NCI-H128 (cell line): ENCODE measurements at regions not wholly inside any gene's neighbourhood (a gene's known extent, or its start where the extent isn't known, plus 50 kb on each side); places are given as distances from the start of the nearest gene placed in this dataset.
"Not testable (repeated sequence)": the region's sequence is repeated elsewhere in the genome, so short reads cannot be mapped to it uniquely, and the experiment has no call there.

Source experiments
- DNase-seq: peaks from one replicate; lab custom pipeline; 2025; ENCODE audit not compliant: unreplicated experiment; lab: John Stamatoyannopoulos, UW

GRCh38 chr5:56631719-56632118 lies 183.6 kb upstream of the MAP3K1 start:
- no peak for DNase-seq

- DNase-seq = not testable (repeated sequence)
Measured at GRCh38 chr5:56628616-56629015, 186.7 kb upstream of the MAP3K1 start.

- DNase-seq = no peak
Measured at GRCh38 chr5:56625541-56625940, 189.8 kb upstream of the MAP3K1 start.

DNA sequence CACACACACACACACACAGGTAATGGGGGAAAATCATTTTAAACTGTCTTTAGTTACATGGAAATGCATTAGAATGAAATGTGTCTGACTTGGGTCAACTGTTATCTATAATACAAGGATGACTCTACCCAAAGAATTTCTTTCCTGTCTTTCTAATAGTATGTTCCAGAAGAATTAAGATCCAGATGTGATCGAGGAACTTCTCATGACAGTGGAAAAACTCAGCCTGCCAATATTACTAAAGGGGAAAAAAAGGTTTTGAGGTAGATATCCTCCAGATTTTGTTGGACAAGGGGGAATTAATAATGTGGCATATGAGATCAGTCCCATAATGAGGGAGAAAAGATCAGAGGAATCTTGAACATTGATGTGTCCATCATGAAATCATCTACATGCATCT lies 190.6 kb upstream of the MAP3K1 start:
- DNase-seq = no peak

DNA sequence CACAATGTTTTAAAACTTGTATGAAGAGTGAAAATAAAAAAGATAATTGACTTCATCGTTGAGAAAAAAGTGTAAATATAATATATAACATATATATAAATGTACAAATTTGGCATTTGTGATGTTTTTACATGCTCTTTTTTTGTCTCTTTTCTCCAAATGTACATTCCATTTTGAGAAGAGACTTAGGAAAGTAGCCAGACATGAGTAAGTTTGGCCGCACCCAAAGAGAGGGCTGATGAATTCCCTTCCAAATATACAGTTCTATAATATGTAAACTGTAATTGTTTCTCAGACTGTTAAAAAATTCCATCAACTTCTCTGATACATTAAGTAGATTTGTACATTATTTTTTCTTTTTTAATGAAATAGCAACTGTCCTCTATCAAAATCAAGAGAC lies 193.2 kb upstream of the MAP3K1 start:
- no peak for DNase-seq

- DNase-seq = no peak
Measured at GRCh38 chr5:56620903-56621677, 194.3 kb upstream of the MAP3K1 start.

DNA sequence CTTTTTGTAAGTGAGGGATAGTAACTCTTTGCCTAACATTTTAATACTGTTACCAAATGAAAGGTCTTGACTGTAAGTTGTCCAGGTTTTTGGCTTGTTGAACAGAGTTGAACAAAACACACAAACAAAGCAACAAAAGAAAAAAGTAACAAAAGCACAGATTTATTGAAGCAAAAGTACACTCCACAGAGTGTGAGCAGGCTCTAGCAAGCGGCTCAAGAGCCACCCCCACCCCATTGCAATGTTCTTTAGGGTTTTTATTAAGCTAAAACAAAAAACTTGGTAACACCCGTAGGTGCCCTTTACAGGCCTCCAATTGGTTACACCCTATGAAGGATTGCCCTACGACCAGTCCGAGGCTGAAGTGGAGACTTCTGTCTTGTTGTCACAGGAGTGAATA lies 197.4 kb upstream of the MAP3K1 start:
- DNase-seq = no peak

GRCh38 chr5:56616454-56617160 lies 198.7 kb upstream of the MAP3K1 start:
- DNase-seq = no peak

DNA sequence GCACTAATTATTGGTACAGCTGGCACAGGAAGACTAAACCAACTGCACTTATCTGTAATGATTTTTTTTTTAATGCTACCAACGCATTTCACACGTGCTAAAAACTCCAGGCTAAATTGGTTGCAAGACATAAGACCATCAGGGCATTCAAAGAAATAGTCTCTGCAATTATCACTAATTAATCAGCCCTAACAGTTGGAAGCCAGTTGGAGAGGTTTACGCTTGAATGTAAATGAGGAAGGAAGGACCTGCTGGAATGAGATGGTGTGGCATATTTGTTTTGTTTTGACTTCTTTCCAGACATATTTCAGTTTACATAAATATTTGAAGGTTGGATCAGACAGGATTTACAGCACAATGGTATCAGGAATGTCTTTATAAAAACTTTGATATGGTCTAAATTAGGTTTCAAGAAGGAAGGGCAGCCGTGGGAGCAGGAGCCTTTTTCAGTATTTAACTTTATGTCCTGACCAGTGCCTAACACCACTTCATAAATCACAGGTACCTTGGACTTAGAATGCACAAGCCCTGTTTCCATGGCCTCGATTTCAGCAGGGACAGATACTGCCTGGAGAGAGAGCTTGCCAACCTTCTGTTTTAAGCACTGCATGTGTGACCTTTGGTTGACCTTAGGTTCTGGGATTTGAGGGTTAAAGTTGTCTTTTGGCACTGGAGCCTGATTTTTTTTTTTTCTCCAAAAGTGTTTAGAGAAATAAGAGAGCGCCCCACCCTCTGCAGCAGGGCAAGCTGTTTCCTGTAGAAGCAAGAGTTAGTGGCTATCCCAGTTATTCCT lies 199.8 kb upstream of the MAP3K1 start:
- no peak for DNase-seq

GRCh38 chr5:56612759-56613158 lies 202.6 kb upstream of the MAP3K1 start:
- no peak for DNase-seq

DNA sequence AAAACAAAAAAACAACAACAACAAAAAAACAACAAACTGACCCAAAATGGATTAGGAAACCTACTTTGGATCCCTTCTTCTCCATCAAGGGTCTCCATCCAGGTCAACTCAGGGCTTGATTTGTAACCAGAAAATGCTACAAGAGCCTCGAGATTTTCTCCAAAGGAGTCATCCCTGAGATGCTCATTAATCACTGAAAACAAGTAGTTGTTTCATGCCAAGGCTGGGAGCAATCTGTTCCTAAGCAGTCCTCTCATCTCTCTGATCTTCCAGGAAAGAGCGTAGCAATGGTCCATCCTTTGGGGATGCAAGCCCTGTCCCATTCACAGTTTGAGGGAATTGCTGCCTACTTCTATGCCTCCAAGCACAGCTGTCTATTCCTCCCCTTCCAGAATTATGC lies 203.0 kb upstream of the MAP3K1 start:
- no peak for DNase-seq

DNA sequence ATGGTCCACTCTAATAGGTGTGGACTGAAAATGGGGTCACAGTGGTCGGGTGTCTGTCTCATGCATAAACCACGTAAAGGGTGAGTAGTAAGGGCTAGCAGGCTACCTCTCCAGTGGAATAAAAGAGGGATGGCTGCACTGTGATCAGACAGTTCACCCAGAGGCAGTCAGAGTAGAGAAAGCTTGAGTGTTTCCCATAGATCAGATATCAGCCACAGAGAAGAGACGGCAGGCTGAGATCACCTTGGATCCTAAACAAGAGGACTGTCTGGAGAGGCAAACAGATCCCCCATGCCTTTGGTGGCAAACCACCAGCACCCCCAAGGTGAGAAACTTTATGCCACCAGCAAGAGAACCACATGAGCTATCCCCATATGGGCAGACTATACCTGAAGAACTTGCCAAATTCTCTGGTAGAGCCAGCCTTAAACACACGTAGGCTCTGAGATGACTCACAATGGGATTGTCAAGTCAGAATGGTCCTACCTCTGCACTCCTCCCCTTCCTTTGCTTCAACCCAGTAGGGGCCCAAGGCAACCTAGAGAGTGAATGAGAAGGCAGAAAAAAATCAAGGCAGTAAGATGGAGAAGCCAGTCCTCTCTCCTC lies 205.2 kb upstream of the MAP3K1 start:
- DNase-seq = no peak

DNA sequence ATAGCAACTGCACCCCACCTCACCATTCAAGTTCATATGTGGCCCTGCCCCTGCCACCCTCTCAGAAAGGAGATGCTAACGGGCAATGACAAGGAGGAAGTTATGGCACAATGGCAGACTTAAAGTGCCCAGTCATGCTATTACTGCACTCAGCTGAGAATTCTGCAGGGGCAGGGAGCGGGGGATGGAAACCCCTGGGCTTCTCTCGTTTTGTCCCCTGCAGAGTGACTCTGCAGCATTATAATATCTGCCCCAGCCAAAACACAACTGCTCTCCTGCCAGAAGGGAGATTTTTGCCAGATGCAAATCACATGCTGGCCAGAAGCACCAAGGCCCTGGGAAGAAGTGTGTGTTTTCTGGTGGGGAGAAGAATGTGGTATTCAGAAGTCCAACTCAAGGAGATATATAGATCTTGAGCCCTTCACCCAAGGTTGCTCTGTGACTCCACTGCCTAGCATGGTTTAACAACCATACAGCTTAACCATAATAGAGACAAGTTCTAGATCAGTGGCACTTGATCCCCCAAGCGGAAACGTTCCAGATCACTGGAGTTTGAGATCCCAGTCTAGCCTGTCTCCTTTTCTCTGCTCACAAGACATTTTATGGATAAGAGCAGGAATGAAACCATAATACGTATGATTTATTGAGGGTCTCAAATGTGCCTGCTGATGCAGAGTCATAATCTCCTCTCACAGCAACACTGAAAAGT lies 207.0 kb upstream of the MAP3K1 start:
- no peak for DNase-seq

DNA sequence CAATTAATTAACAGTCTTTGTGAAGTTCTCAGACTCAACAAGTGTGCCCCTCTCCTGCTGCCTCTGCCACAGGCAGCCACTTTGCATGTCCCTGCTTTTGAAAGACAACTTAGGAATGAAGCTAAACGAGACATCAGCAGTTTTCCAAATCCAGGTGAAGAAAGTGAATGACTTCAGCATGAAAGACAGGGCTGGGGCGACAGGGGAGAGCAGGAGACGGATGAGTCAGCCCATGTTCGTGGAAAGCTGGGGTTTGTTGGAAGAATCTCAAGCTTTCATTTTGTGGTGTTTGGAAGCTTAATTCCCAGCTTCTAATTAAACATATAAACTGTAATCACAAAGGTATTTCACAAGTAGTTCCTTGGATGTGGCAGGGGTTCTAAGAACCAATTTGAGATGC lies 207.8 kb upstream of the MAP3K1 start:
- no peak for DNase-seq

DNA sequence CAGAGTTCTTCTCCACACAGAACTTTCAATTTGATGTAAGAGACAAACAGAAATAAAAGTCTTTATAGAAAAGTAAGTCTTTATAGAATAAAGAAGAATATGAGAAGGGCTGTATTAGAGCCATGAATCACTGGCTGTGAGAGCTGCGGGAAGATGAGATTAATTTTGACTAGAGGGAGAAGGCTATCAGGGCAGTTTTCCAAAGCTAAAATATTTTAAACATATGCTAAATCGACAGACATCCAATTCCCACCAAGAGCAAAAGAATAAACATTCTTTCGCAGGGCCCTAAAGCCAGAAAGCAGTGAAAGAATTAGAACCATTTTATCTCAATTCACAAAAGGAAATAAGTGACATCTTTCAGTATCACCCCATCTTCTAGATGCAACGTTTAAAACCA lies 208.3 kb upstream of the MAP3K1 start:
- no peak for DNase-seq

DNA sequence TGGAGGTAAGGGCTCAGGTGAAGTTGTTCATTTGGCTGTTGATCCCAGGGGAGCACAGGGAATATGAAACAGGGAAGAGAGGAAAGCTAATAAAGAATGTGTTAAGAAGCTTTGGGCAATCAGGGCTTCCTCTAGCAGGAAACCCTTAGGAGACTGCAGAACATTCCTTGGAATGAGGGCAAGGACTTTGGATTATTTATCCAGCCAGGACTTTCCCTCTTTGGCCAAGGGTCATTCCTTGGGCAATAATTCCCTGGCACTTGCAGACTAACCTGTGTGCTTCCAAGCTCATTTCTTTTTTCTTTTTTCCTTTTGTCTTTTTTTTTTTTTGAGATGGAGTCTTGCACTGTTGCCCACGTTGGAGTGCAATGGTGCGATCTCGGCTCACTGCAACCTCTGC lies 209.2 kb upstream of the MAP3K1 start:
- DNase-seq = no peak

DNA sequence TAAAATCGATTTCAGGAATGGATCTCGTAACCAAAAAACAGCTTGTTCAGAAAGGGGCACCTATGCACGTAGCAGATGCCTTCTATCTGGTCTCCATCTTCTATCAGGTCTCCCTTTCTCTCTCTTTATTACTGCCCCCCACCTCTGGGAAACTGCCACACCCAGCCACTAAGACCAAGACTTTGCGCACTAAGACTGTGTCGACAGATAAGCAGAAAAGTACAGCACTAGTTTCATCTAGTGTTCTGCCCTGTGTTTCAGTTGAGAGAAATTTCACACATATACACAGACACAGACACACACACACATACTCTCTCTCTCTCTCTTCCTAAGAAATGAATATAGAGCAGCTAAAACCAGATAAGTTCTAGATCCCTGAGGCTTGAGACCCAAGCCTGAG lies 210.1 kb upstream of the MAP3K1 start:
- DNase-seq = no peak

DNA sequence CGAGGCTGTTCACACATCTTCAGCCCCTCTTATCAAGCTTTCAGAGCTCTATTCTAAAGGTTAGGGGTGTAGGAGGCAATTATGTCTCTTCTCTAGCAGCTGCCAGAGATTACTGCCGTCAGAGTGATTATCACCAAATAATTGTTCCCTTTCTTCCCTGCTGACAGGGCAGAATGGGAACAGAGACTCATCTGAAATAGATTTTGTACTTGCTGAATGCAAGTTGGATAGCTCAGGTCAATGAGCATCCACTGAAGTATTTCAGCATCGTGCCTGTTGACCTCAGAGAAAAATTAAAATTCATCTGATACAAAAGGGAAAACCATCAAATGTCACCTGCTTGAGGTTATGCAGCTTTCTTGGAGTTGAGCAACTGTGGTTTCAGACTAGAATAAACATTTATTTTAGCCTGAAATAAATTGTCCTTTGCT lies 213.7 kb upstream of the MAP3K1 start:
- no peak for DNase-seq

GRCh38 chr5:56598941-56599340 lies 216.4 kb upstream of the MAP3K1 start:
- no peak for DNase-seq

DNA sequence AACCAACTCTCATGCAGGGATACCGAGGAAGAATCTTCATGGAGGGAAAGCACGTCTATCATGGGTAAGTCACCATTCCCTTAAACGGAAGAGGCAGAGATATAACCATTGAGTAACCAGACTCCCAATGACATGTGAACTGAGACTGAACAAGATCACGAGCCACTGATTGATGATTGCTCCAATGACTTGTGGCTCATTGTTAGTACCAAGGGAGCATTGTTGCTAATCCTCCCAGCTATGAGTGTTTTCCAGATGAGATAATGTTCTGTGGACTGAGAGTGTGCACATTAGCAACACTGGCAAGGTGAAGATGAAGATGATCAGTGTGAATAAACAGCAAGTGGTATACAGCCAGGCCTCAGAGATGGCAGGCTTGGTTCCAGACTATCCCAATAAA lies 219.2 kb upstream of the MAP3K1 start:
- no peak for DNase-seq

DNA sequence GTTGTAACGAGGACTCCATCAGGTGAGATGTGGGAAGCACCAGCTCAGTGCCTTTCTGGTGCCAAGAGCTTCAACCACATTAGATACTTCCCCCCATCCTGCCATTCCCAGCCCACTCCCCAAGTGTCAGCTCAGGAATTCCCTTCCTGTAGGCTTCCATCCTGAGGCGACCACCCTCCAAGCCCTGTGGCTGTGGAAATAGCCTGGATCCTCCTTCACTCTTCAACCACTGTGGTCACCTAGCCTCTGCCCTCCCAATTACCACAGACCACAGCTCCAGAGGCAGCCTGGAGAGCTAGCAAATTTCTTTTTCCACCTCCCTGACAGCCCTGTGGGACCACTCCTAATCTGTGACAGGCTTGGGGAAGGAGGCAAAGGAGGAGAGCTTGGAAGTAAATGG lies 219.8 kb upstream of the MAP3K1 start:
- DNase-seq = no peak
